Heart right ventricle (tissue), 16 donors: ENCODE measurements at regions not wholly inside any gene's neighbourhood (a gene's known extent, or its start where the extent isn't known, plus 50 kb on each side); places are given as distances from the start of the nearest gene placed in this dataset.

ENCODE experiments used
- ATAC-seq, 8 donors: fragments of 200-7000 bp; cut with Tn5 transposase; one replicate each; pipeline ENCODE4 v1.9.1; 2020; ENCODE audit warnings: mild to moderate bottlenecking in 8 of 8, moderate library complexity in 8 of 8, moderate number of reproducible peaks in 1 of 8
- DNase-seq, 2 donors: peaks; one replicate each; pipeline ENCODE4 v3.0.0-alpha.2; 2020
- H3K27ac ChIP-seq, 10 donors: fragments of 200-600 bp; sonication (generic) in 2 of 10; one replicate each; pipeline versions ENCODE4 v1.5.0 to v1.8.0; 2020 to 2022; ENCODE audit warnings: mild to moderate bottlenecking in 3 of 10
- H3K27me3 ChIP-seq, 7 donors: fragments of 200-600 bp; one replicate each; pipeline ENCODE4 v1.8.0; 2021 to 2022; ENCODE audit warnings: mild to moderate bottlenecking in 2 of 7
- H3K36me3 ChIP-seq, 9 donors: fragments of 200-600 bp; sonication (generic) in 1 of 9; one replicate each; pipeline versions ENCODE4 v1.5.0 to v1.8.0; 2020 to 2022; ENCODE audit warnings: mild to moderate bottlenecking in 2 of 9
- H3K4me1 ChIP-seq, 9 donors: fragments of 200-600 bp; sonication (generic) in 1 of 9; one replicate each; pipeline versions ENCODE4 v1.5.0 to v1.8.0; 2020 to 2022; ENCODE audit warnings: mild to moderate bottlenecking in 4 of 9
- H3K4me3 ChIP-seq, 10 donors: fragments of 200-600 bp; sonication (generic) in 2 of 10; one replicate each; pipeline versions ENCODE4 v1.5.0 to v1.8.0; 2020 to 2022; ENCODE audit warnings: mild to moderate bottlenecking in 7 of 10, moderate library complexity in 2 of 10
- H3K9me3 ChIP-seq, 11 donors: fragments of 200-600 bp in 10 of 11; sonication (generic) in 2 of 11; one replicate each; pipeline versions ENCODE4 v1.5.0 to v1.8.0; 2013 to 2022; ENCODE audit warnings: mild to moderate bottlenecking in 2 of 11, control low read depth in 1 of 11, moderate library complexity in 1 of 11
- WGBS, 2 donors: extraction: QIAGEN DNeasy Blood & Tissue Kit; methylation state at CpG; one replicate each; pipeline ENCODE4 v1.1.7; 2013; ENCODE audit warnings: inconsistent platforms in 1 of 2; 5-methylcytosine and 5-hydroxymethylcytosine counted together
- intact Hi-C, 10 donors: fragments of 100-400 bp; cut with DNase I; formaldehyde crosslinking; loops; one replicate each; pipeline versions ENCODE4 v1.11.1 to v1.14.2; 2022
- TF ChIP-seq, protein P1 (sequence below), 9 donors: fragments of 200-600 bp; sonication (generic) in 2 of 9; IDR thresholded peaks; one replicate each; pipeline versions ENCODE4 v1.5.0 to v1.8.0; 2021 to 2022; ENCODE audit warnings: antibody characterized with exemption in 9 of 9, mild to moderate bottlenecking in 5 of 9, moderate library complexity in 1 of 9
- donor health status: Arrhythmogenic right ventricular cardiomyopathy.
- donor health status: ischemic (EF 13 %, LVEDD 7.1; RV severe dilation, severe dysfunction).
- donor health status: healthy with polysubstance abuse.
- donor health status: DM: no; HTN: yes; CAD: no.
- donor health status: DM: no; HTN: no; CAD: no.
- donor health status: ischemic (EF 25% LVEDD 6.9; RV normal size, moderate dysfunction).
- donor health status: ischemic (EF 25% LVEDD 5.7; RV mildly dilated, moderate dysfunction).
- donor health status: healthy.
- donor health status: DM: yes; HTN: yes; CAD: no.
- donor health status: Ischemic cardiomyopathy.
- donor health status: ischemic (EF 35%, LVEDD 5.7; RV mildly dilated, moderate dysfunction).
- donor health status: nonischemic (EF 11% LVEDD 7.7; RV severe dilation, severe dysfunction).
- donor health status: DM: yes; HTN: yes; CAD: no.
- donor health status: PGD.
- donor health status: ischemic (EF 29% LVEDD 5.4; RV normal size, mild dysfunction).
- donor health status: nonischemic (EF 23%, LVEDD 6.1; RV moderate dilation, normal function).

DNA sequence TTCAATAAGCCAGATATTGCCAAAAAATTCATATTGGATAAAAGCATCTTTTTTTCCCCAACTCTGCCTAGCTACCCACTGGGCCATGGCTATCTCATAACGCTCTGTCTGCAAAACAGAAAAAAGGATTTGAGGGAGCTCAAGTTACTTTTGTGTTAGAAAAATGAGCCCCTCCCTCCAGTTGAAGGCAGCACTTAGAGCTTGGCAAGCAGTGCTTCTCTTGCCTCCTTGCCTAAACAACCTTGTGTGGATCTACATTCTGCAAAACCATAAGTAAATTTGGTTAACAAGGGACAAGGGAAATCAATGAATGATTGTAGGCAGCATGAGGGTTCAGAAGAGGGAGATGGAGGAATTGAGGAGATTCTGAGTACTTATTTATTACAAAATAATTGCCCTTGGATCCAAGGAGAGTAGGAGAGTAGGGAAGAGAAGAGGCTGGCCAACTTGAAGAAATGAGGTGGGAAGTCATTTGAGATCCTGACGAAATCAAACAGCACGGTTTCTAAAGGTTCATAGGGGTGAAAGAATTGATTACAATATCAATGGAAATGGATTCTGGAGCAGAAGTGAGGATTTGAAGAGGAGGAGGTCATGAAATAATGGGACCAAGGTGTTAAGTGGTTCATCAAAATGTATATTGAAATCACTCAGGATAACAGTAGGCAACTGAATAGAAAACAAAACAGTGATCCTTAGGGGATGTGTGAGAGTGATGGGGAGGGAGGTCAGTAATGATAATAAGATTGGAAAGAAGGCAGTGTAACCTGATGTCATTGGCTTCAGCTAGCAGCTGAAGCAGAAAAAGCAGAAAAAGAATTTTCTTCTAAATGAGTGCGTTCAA, 434.8 kb upstream of the IGFBP7 start:
- TF ChIP-seq, protein P1, sequence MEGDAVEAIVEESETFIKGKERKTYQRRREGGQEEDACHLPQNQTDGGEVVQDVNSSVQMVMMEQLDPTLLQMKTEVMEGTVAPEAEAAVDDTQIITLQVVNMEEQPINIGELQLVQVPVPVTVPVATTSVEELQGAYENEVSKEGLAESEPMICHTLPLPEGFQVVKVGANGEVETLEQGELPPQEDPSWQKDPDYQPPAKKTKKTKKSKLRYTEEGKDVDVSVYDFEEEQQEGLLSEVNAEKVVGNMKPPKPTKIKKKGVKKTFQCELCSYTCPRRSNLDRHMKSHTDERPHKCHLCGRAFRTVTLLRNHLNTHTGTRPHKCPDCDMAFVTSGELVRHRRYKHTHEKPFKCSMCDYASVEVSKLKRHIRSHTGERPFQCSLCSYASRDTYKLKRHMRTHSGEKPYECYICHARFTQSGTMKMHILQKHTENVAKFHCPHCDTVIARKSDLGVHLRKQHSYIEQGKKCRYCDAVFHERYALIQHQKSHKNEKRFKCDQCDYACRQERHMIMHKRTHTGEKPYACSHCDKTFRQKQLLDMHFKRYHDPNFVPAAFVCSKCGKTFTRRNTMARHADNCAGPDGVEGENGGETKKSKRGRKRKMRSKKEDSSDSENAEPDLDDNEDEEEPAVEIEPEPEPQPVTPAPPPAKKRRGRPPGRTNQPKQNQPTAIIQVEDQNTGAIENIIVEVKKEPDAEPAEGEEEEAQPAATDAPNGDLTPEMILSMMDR (IDR thresholded peaks at IDR 0.05) = no peak
- Histone ChIP-seq H3K27ac (no peak overlapping the region), H3K9me3 (no peaks in the 10 kb centered on the region), H3K27me3 (peaks cover 0 to 8% (median 0%) of the 10 kb centered on the region in 7 donors), H3K4me1 (no peaks in the 10 kb centered on the region), H3K36me3 (no peaks in the 10 kb centered on the region), H3K4me3 (no peak overlapping the region)
- intact Hi-C loops = no loop called here
- no peak for DNase-seq
- ATAC-seq = no peak
- 46 to 51% methylated on average over 4 of the region's 4 CpGs for WGBS, 2 donors

DNA sequence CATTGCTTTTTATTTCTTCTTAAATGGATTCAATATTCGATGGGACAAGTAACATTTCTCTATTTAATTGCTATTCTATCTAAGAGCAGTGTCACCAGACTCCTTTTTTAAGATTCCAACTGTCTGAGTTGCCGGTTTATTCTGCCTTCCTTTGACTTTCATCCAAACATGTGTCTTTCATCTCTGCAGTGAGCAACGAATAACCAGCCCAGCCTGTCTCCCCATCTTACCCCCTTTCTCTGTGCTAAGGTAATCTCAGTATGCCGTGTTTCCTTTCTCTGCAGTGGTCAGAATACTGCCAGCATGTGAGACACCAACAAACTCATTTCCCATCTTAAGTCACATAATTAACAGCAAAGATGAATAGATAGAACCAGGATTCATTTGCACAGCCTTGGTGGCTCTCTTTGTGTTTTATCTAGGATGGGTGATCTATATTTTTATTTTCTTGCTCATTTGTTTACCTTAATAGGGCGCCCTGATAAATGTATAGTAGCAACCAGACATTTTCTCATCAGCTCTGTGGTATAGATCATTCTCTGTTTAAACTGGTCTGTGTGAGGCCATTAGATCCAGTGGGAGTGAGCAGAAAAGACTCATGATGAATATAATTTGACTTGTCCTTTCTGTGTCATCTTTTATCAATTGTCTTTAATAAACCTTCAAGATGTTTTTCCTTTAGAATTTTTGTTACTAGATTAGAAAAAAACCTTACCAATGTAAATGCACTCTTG, 394.8 kb upstream of the IGFBP7 start:
- Histone ChIP-seq H3K9me3 (no peaks in the 10 kb centered on the region), H3K4me3 (no peak overlapping the region), H3K27ac (no peak overlapping the region), H3K4me1 (peaks cover 0 to 7% (median 0%) of the 10 kb centered on the region in 9 donors), H3K27me3 (no peaks in the 10 kb centered on the region), H3K36me3 (no peaks in the 10 kb centered on the region)
- TF ChIP-seq, protein P1 (IDR thresholded peaks at IDR 0.05) = no peak
- intact Hi-C loops = no loop called here
- DNase-seq = no peak
- 32% methylated on average over 5 of the region's 5 CpGs for WGBS, 2 donors
- ATAC-seq = no peak

DNA sequence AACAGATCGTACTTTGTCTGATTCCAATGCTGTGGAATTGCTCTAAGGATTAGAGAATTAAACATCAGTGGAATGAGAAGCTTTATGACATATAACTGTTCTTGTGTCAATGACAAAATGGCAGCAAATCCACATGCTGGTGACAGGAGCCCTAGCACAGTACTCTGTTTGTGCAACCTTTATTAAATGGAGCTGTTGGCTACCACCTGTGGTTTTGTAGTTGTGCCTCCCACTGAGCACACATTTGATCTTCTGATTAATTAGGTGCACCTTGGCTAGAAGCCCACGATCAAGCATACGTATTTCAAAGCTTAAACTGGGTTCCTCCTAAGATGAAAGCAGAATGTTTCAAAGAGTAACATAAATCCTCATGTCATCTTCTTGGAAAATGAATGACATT, 394.0 kb upstream of the IGFBP7 start:
- 75 to 88% methylated on average over 3 of the region's 3 CpGs for WGBS, 2 donors
- Histone ChIP-seq H3K36me3 (no peaks in the 10 kb centered on the region), H3K9me3 (no peaks in the 10 kb centered on the region), H3K27me3 (no peaks in the 10 kb centered on the region), H3K4me3 (no peak overlapping the region), H3K4me1 (peaks cover 0 to 7% (median 0%) of the 10 kb centered on the region in 9 donors), H3K27ac (no peak overlapping the region)
- TF ChIP-seq, protein P1 (IDR thresholded peaks at IDR 0.05) = no peak
- no peak for ATAC-seq
- intact Hi-C loops = no loop called here
- no peak for DNase-seq

DNA sequence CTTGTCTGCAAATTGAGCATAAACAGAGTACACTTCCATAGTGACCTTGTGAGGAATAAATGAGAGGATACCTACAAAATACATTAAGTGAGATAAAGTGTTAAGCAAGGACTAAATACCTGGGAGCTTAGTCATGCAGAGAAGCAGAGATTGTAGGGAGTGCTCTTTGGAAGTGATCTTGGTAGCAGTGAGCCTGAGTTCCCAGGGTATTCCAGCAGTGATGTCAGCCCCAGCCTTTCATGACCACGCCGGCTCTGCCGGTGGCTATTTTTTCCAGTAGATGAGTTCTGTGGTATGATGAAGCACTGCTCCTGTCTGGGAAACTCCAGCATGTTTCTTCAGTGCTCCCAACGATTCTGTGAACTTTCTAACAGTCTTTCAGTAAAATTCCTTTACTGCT, 391.5 kb upstream of the IGFBP7 start:
- peak; percentile 65 to 99 (median 94) for ATAC-seq
- Histone ChIP-seq H3K27me3 (no peaks in the 10 kb centered on the region), H3K27ac (peak overlapping the region in 3 of 10 donors; percentile 15 to 61 (median 45)), H3K9me3 (no peaks in the 10 kb centered on the region), H3K4me1 (peaks cover 0 to 19% (median 3%) of the 10 kb centered on the region in 9 donors), H3K4me3 (no peak overlapping the region), H3K36me3 (no peaks in the 10 kb centered on the region)
- TF ChIP-seq, protein P1 (IDR thresholded peaks at IDR 0.05) = no peak
- 22 to 28% methylated on average over 4 of the region's 4 CpGs for WGBS, 2 donors
- peak in 1 of 2 donors; percentile 62 for DNase-seq
- intact Hi-C loops = no loop called here
